Loucy (cell line): ENCODE measurements at regions not wholly inside any gene's neighbourhood (a gene's known extent, or its start where the extent isn't known, plus 50 kb on each side); places are given as distances from the start of the nearest gene placed in this dataset.
"Not testable (repeated sequence)": the region's sequence is repeated elsewhere in the genome, so short reads cannot be mapped to it uniquely, and the experiment has no call there.

Experiments
- H2AFZ ChIP-seq: fragments of 200-600 bp; sonication (generic); 2 replicates; pipeline ENCODE4 v1.6.0; 2016; ENCODE audit warnings: antibody characterized with exemption, mild to moderate bottlenecking, low read length, moderate library complexity
- H3F3A ChIP-seq: fragments of 200-600 bp; 2 replicates; pipeline ENCODE4 v1.6.0; 2016; ENCODE audit warnings: antibody characterized with exemption, low read depth, mild to moderate bottlenecking
- H3K27me3 ChIP-seq: fragments of 200-600 bp; sonication (generic); 2 replicates; pipeline ENCODE4 v1.6.1; 2014; ENCODE audit warnings: low read length, mild to moderate bottlenecking; ENCODE audit not compliant: insufficient read depth, poor library complexity, severe bottlenecking
- H3K36me3 ChIP-seq: fragments of 200-600 bp; sonication (generic); 2 replicates; pipeline ENCODE4 v1.6.1; 2016; ENCODE audit warnings: low read length; ENCODE audit not compliant: insufficient read depth
- H3K4me1 ChIP-seq: fragments of 200-600 bp; sonication (generic); 2 replicates; pipeline ENCODE4 v1.5.1; 2014; ENCODE audit warnings: low read length, mild to moderate bottlenecking; ENCODE audit not compliant: insufficient read depth, poor library complexity, severe bottlenecking
- H3K4me2 ChIP-seq: fragments of 200-600 bp; sonication (generic); 2 replicates; pipeline ENCODE4 v1.6.0; 2014; ENCODE audit warnings: antibody characterized with exemption, low read length, low read depth, mild to moderate bottlenecking; ENCODE audit not compliant: poor library complexity, severe bottlenecking
- H3K4me3 ChIP-seq: fragments of 200-600 bp; sonication (generic); 2 replicates; pipeline ENCODE4 v1.5.1; 2014; ENCODE audit warnings: low read length, mild to moderate bottlenecking, mixed read lengths; ENCODE audit not compliant: poor library complexity, severe bottlenecking
- H3K79me2 ChIP-seq: fragments of 200-600 bp; sonication (generic); 2 replicates; pipeline ENCODE4 v1.6.1; 2014; ENCODE audit warnings: low read length; ENCODE audit not compliant: insufficient read depth
- H3K9ac ChIP-seq: fragments of 200-600 bp; sonication (generic); 2 replicates; pipeline ENCODE4 v1.6.0; 2014; ENCODE audit warnings: mild to moderate bottlenecking, low read depth, low read length, moderate library complexity; ENCODE audit not compliant: poor library complexity, severe bottlenecking
- H3K9me2 ChIP-seq: fragments of 200-600 bp; sonication (generic); replicated peaks from 2 replicates; pipeline ENCODE4 v1.6.1; 2016; ENCODE audit warnings: low read depth, low read length, mixed read lengths
- H3K9me3 ChIP-seq: fragments of 200-600 bp; sonication (generic); 2 replicates; pipeline ENCODE4 v1.6.1; 2014; ENCODE audit warnings: mild to moderate bottlenecking, antibody characterized with exemption, low read length, low read depth; ENCODE audit not compliant: insufficient read depth
- H4K20me1 ChIP-seq: fragments of 200-600 bp; sonication (generic); 2 replicates; pipeline ENCODE4 v1.6.0; 2014; ENCODE audit warnings: antibody characterized with exemption, low read length, mild to moderate bottlenecking; ENCODE audit not compliant: insufficient read depth, poor library complexity, severe bottlenecking
- EZH2phosphoT487 ChIP-seq: fragments of 200-600 bp; IDR thresholded peaks from 2 replicates; pipeline ENCODE4 v1.6.1; 2018; ENCODE audit warnings: antibody characterized with exemption, mild to moderate bottlenecking, moderate library complexity, borderline replicate concordance
- TF ChIP-seq, protein P1 (sequence below): fragments of 200-600 bp; sonication (generic); conservative IDR thresholded peaks from 2 replicates; pipeline ENCODE4 v1.5.1; 2014; ENCODE audit warnings: mild to moderate bottlenecking, antibody characterized with exemption, low read length

DNA sequence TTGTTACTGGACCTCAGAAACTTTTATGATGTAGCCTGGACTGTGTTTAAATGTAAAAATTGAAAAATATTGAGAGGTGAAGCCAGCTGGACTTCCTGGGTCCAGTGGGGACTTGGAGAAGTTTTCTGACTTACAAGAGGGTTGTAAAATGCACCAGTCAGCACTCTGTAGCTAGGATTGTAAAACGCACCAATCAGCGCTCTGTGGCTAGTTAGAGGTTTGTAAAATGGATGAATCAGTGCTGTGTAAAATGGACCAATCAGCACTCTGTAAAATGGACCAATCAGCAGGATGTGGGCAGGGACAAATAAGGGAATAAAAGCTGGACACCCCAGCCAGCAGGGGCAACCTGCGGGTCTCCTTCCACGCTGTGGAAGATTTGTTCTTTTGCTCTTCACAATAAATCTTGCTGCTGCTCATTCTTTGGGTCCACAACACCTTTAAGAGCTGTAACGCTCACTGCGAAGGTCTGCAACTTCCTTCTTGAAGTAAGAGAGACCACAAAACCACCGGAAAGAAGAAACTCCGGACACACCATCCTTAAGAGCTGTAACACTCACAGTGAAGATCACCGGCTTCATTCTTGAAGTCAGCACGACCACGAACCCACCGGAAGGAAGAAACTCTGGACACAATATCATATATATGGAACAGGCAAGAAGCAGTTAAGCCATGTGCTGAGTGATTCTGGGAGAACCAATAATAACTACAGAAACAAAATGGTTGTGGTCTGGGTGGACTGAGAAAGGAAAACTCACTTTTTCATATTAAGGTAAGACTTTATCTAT lies 201.3 kb downstream of the GABRG2 start:
- no peaks in the 10 kb centered on the region for H3F3A ChIP-seq

GRCh38 chr5:162272417-162272816 lies 204.8 kb downstream of the GABRG2 start:
- Histone ChIP-seq H3K4me3 (no peak overlapping the region), H3K79me2 (no peaks in the 10 kb centered on the region), H3K9me2 (no peaks in the 10 kb centered on the region), H3K27me3 (no peaks in the 10 kb centered on the region), H3K4me2 (no peak overlapping the region), H3K36me3 (no peaks in the 10 kb centered on the region), H3F3A (no peaks in the 10 kb centered on the region), H3K4me1 (no peaks in the 10 kb centered on the region), H2AFZ (no peak overlapping the region), H4K20me1 (no peaks in the 10 kb centered on the region), H3K9ac (no peak overlapping the region), H3K9me3 (no peaks in the 10 kb centered on the region)
- TF ChIP-seq EZH2phosphoT487 = no peak
- TF ChIP-seq, protein P1, sequence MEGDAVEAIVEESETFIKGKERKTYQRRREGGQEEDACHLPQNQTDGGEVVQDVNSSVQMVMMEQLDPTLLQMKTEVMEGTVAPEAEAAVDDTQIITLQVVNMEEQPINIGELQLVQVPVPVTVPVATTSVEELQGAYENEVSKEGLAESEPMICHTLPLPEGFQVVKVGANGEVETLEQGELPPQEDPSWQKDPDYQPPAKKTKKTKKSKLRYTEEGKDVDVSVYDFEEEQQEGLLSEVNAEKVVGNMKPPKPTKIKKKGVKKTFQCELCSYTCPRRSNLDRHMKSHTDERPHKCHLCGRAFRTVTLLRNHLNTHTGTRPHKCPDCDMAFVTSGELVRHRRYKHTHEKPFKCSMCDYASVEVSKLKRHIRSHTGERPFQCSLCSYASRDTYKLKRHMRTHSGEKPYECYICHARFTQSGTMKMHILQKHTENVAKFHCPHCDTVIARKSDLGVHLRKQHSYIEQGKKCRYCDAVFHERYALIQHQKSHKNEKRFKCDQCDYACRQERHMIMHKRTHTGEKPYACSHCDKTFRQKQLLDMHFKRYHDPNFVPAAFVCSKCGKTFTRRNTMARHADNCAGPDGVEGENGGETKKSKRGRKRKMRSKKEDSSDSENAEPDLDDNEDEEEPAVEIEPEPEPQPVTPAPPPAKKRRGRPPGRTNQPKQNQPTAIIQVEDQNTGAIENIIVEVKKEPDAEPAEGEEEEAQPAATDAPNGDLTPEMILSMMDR = no peak

More for the DNA sequence above, 201.3 kb downstream of the GABRG2 start:
- H3K9me2 ChIP-seq = no peaks in the 10 kb centered on the region
- no peaks in the 10 kb centered on the region for H3K36me3 ChIP-seq
- H3K79me2 ChIP-seq = no peaks in the 10 kb centered on the region
- H4K20me1 ChIP-seq = no peaks in the 10 kb centered on the region
- no peaks in the 10 kb centered on the region for H3K9me3 ChIP-seq
- H3K4me3 ChIP-seq = no peak overlapping the region
- no peaks in the 10 kb centered on the region for H3K4me1 ChIP-seq
- H3K27me3 ChIP-seq = no peaks in the 10 kb centered on the region
- H3K9ac ChIP-seq = no peak overlapping the region
- no peak overlapping the region for H2AFZ ChIP-seq
- no peak overlapping the region for H3K4me2 ChIP-seq
- TF ChIP-seq, protein P1 = no peak
- TF ChIP-seq EZH2phosphoT487 = no peak

GRCh38 chr5:162274679-162275078 lies 207.1 kb downstream of the GABRG2 start:
- no peak overlapping the region for H3K4me2 ChIP-seq

GRCh38 chr5:162275387-162275786 lies 207.8 kb downstream of the GABRG2 start:
- H3K4me3 ChIP-seq, H4K20me1 ChIP-seq, H3K9me2 ChIP-seq, H3F3A ChIP-seq, H3K9ac ChIP-seq, H3K79me2 ChIP-seq, H3K4me1 ChIP-seq, H3K9me3 ChIP-seq, H3K36me3 ChIP-seq, H2AFZ ChIP-seq, H3K27me3 ChIP-seq, H3K4me2 ChIP-seq: not testable (repeated sequence)

More at GRCh38 chr5:162274679-162275078, 207.1 kb downstream of the GABRG2 start:
- H2AFZ ChIP-seq = no peak overlapping the region
- no peaks in the 10 kb centered on the region for H3K4me1 ChIP-seq
- H3K9me3 ChIP-seq = no peaks in the 10 kb centered on the region
- H3F3A ChIP-seq = no peaks in the 10 kb centered on the region
- no peaks in the 10 kb centered on the region for H3K27me3 ChIP-seq
- H4K20me1 ChIP-seq = no peaks in the 10 kb centered on the region
- H3K4me3 ChIP-seq = no peak overlapping the region
- TF ChIP-seq, protein P1 = no peak
- no peak for TF ChIP-seq EZH2phosphoT487
- H3K36me3 ChIP-seq = no peaks in the 10 kb centered on the region
- H3K79me2 ChIP-seq = no peaks in the 10 kb centered on the region
- H3K9ac ChIP-seq = no peak overlapping the region
- H3K9me2 ChIP-seq = no peaks in the 10 kb centered on the region
